Natural killer cell treated with Interleukin-12 subunit alpha and Interleukin-12 subunit beta and Interleukin-15 and Interleukin-18, amount 100 ng/mL, for 72 hours (primary cell): ENCODE measurements at regions not wholly inside any gene's neighbourhood (a gene's known extent, or its start where the extent isn't known, plus 50 kb on each side); places are given as distances from the start of the nearest gene placed in this dataset.

ENCODE experiments used
- ATAC-seq, 2 donors: fragments of 150-1000 bp; cut with Tn5 transposase in 1 of 2; sonication (Bioruptor Pico), chemical (Tn5 transposase) in 1 of 2; 2 replicates each; pipeline ENCODE4 v1.10.0; 2021
- DNase-seq: peaks from one replicate; pipeline ENCODE4 v3.0.0; 2022; ENCODE audit warnings: low spot score
- H3K27ac Mint-ChIP-seq, 2 donors: 1 replicate in 1 of 2; 2 replicates in 1 of 2; pipeline ENCODE4 v1.8.0; 2022; ENCODE audit warnings: mixed read lengths in 2 of 2, mild to moderate bottlenecking in 1 of 2, moderate library complexity in 1 of 2
- H3K27me3 Mint-ChIP-seq, 2 donors: 1 replicate in 1 of 2; 2 replicates in 1 of 2; pipeline ENCODE4 v1.8.0; 2022; ENCODE audit warnings: mixed read lengths in 2 of 2
- H3K36me3 Mint-ChIP-seq: one replicate; pipeline ENCODE4 v1.8.0; 2022; ENCODE audit warnings: mixed read lengths
- H3K4me1 Mint-ChIP-seq, 2 donors: 1 replicate in 1 of 2; 2 replicates in 1 of 2; pipeline ENCODE4 v1.8.0; 2022; ENCODE audit warnings: low read depth in 2 of 2, mixed read lengths in 2 of 2, mild to moderate bottlenecking in 1 of 2
- H3K4me3 Mint-ChIP-seq: one replicate; pipeline ENCODE4 v1.8.0; 2022; ENCODE audit warnings: mixed read lengths
- H3K9me3 Mint-ChIP-seq: 2 replicates; pipeline ENCODE4 v1.8.0; 2022; ENCODE audit warnings: mixed read lengths

- Mint-ChIP-seq H3K27ac (no peak overlapping the region), H3K4me3 (no peak overlapping the region)
- no peak for DNase-seq
Measured at GRCh38 chr10:8576281-8576680, 521.8 kb downstream of the GATA3 start.

GRCh38 chr10:8576911-8577310 lies 522.4 kb downstream of the GATA3 start:
- no peaks in the 10 kb centered on the region for H3K36me3 Mint-ChIP-seq
- H3K27ac Mint-ChIP-seq: no peak overlapping the region
- H3K4me3 Mint-ChIP-seq: no peak overlapping the region
- no peak for ATAC-seq
- no peaks in the 10 kb centered on the region for H3K9me3 Mint-ChIP-seq
- no peaks in the 10 kb centered on the region for H3K4me1 Mint-ChIP-seq
- peaks cover 35 to 57% of the 10 kb centered on the region in 2 donors for H3K27me3 Mint-ChIP-seq
- no peak for DNase-seq

More at GRCh38 chr10:8576281-8576680, 521.8 kb downstream of the GATA3 start:
- Mint-ChIP-seq H3K4me1 (no peaks in the 10 kb centered on the region), H3K9me3 (no peaks in the 10 kb centered on the region), H3K27me3 (peaks cover 33 to 57% of the 10 kb centered on the region in 2 donors), H3K36me3 (no peaks in the 10 kb centered on the region)
- ATAC-seq: no peak

- Mint-ChIP-seq H3K36me3 (no peaks in the 10 kb centered on the region), H3K9me3 (no peaks in the 10 kb centered on the region), H3K4me1 (no peaks in the 10 kb centered on the region), H3K4me3 (no peak overlapping the region), H3K27me3 (peaks cover 38 to 57% of the 10 kb centered on the region in 2 donors), H3K27ac (no peak overlapping the region)
- DNase-seq (no peak), ATAC-seq (no peak)
Measured at GRCh38 chr10:8577686-8578085, 523.2 kb downstream of the GATA3 start.

GRCh38 chr10:8581521-8582225 lies 527.2 kb downstream of the GATA3 start:
- no peak overlapping the region for H3K4me3 Mint-ChIP-seq
- no peak for ATAC-seq
- no peaks in the 10 kb centered on the region for H3K9me3 Mint-ChIP-seq
- DNase-seq: no peak
- H3K36me3 Mint-ChIP-seq: no peaks in the 10 kb centered on the region
- peaks cover 31 to 42% of the 10 kb centered on the region in 2 donors for H3K27me3 Mint-ChIP-seq
- H3K27ac Mint-ChIP-seq: no peak overlapping the region
- H3K4me1 Mint-ChIP-seq: no peaks in the 10 kb centered on the region

- Mint-ChIP-seq H3K27ac (no peak overlapping the region), H3K9me3 (no peaks in the 10 kb centered on the region), H3K27me3 (peaks cover 43 to 45% of the 10 kb centered on the region in 2 donors), H3K36me3 (no peaks in the 10 kb centered on the region), H3K4me1 (no peaks in the 10 kb centered on the region), H3K4me3 (no peak overlapping the region)
- DNase-seq (no peak), ATAC-seq (no peak)
Measured at GRCh38 chr10:8583096-8583495, 528.6 kb downstream of the GATA3 start.

GRCh38 chr10:8584666-8585065 lies 530.2 kb downstream of the GATA3 start:
- peaks cover 47 to 49% of the 10 kb centered on the region in 2 donors for H3K27me3 Mint-ChIP-seq
- no peak overlapping the region for H3K27ac Mint-ChIP-seq

GRCh38 chr10:8586504-8586903 lies 532.0 kb downstream of the GATA3 start:
- Mint-ChIP-seq H3K4me3 (no peak overlapping the region), H3K36me3 (no peaks in the 10 kb centered on the region), H3K4me1 (no peaks in the 10 kb centered on the region), H3K9me3 (no peaks in the 10 kb centered on the region), H3K27ac (no peak overlapping the region), H3K27me3 (peaks cover 43 to 48% of the 10 kb centered on the region in 2 donors)
- ATAC-seq (no peak), DNase-seq (no peak)

More at GRCh38 chr10:8584666-8585065, 530.2 kb downstream of the GATA3 start:
- H3K4me1 Mint-ChIP-seq: no peaks in the 10 kb centered on the region
- H3K9me3 Mint-ChIP-seq: no peaks in the 10 kb centered on the region
- DNase-seq: no peak
- no peaks in the 10 kb centered on the region for H3K36me3 Mint-ChIP-seq
- ATAC-seq: no peak
- H3K4me3 Mint-ChIP-seq: no peak overlapping the region

GRCh38 chr10:8588135-8588534 lies 533.6 kb downstream of the GATA3 start:
- ATAC-seq (no peak), DNase-seq (no peak)
- Mint-ChIP-seq H3K27me3 (peaks cover 35 to 46% of the 10 kb centered on the region in 2 donors), H3K4me1 (no peaks in the 10 kb centered on the region), H3K27ac (no peak overlapping the region), H3K36me3 (no peaks in the 10 kb centered on the region), H3K4me3 (no peak overlapping the region), H3K9me3 (no peaks in the 10 kb centered on the region)

- H3K4me3 Mint-ChIP-seq: no peak overlapping the region
- DNase-seq (no peak), ATAC-seq (no peak)
- no peaks in the 10 kb centered on the region for H3K4me1 Mint-ChIP-seq
- H3K27me3 Mint-ChIP-seq: peaks cover 24 to 37% of the 10 kb centered on the region in 2 donors
- H3K9me3 Mint-ChIP-seq: no peaks in the 10 kb centered on the region
- no peaks in the 10 kb centered on the region for H3K36me3 Mint-ChIP-seq
- no peak overlapping the region for H3K27ac Mint-ChIP-seq
Measured at GRCh38 chr10:8590518-8590917, 536.0 kb downstream of the GATA3 start.

- Mint-ChIP-seq H3K27me3 (peaks cover 25 to 38% of the 10 kb centered on the region in 2 donors), H3K9me3 (no peaks in the 10 kb centered on the region), H3K4me1 (no peaks in the 10 kb centered on the region), H3K36me3 (no peaks in the 10 kb centered on the region), H3K4me3 (no peak overlapping the region), H3K27ac (no peak overlapping the region)
- ATAC-seq: no peak
- no peak for DNase-seq
Measured at GRCh38 chr10:8591640-8592039, 537.2 kb downstream of the GATA3 start.

- Mint-ChIP-seq H3K27ac (no peak overlapping the region), H3K9me3 (no peaks in the 10 kb centered on the region), H3K27me3 (peaks cover 10 to 22% of the 10 kb centered on the region in 2 donors), H3K4me1 (no peaks in the 10 kb centered on the region), H3K36me3 (no peaks in the 10 kb centered on the region), H3K4me3 (no peak overlapping the region)
- no peak for DNase-seq
- ATAC-seq: no peak
Measured at GRCh38 chr10:8594176-8594575, 539.7 kb downstream of the GATA3 start.

GRCh38 chr10:8594711-8595110 lies 540.2 kb downstream of the GATA3 start:
- no peak overlapping the region for H3K27ac Mint-ChIP-seq
- ATAC-seq: no peak
- no peak overlapping the region for H3K4me3 Mint-ChIP-seq
- H3K9me3 Mint-ChIP-seq: no peaks in the 10 kb centered on the region
- H3K36me3 Mint-ChIP-seq: no peaks in the 10 kb centered on the region
- DNase-seq: no peak
- no peaks in the 10 kb centered on the region for H3K4me1 Mint-ChIP-seq
- H3K27me3 Mint-ChIP-seq: peaks cover 12 to 25% of the 10 kb centered on the region in 2 donors

GRCh38 chr10:8595140-8595539 lies 540.7 kb downstream of the GATA3 start:
- no peaks in the 10 kb centered on the region for H3K4me1 Mint-ChIP-seq
- H3K9me3 Mint-ChIP-seq: no peaks in the 10 kb centered on the region
- no peak overlapping the region for H3K27ac Mint-ChIP-seq
- no peak for ATAC-seq
- H3K4me3 Mint-ChIP-seq: no peak overlapping the region
- H3K36me3 Mint-ChIP-seq: no peaks in the 10 kb centered on the region
- peaks cover 13 to 29% of the 10 kb centered on the region in 2 donors for H3K27me3 Mint-ChIP-seq
- no peak for DNase-seq

GRCh38 chr10:8596929-8597472 lies 542.5 kb downstream of the GATA3 start:
- Mint-ChIP-seq H3K27me3 (peaks cover 13 to 31% of the 10 kb centered on the region in 2 donors), H3K4me3 (no peak overlapping the region), H3K36me3 (no peaks in the 10 kb centered on the region), H3K9me3 (no peaks in the 10 kb centered on the region), H3K4me1 (no peaks in the 10 kb centered on the region), H3K27ac (no peak overlapping the region)
- no peak for ATAC-seq
- no peak for DNase-seq
